DMS153 treated with DMSO at 0.1 percent for 48 hours (cell line): ENCODE measurements at regions not wholly inside any gene's neighbourhood (a gene's known extent, or its start where the extent isn't known, plus 50 kb on each side); places are given as distances from the start of the nearest gene placed in this dataset.
A peak's percentile ranks its signal among the peaks of the same experiment; 100 is the strongest.

Experiments
- DNase-seq: peaks from one replicate; lab custom pipeline; 2025; ENCODE audit not compliant: unreplicated experiment; lab: John Stamatoyannopoulos, UW

- DNase-seq = no peak
Observed at GRCh38 chr21:38654580-38654979, 151.1 kb upstream of the ETS2 start.

GRCh38 chr21:38658511-38658910 lies 147.2 kb upstream of the ETS2 start:
- no peak for DNase-seq

GRCh38 chr21:38659936-38660332 lies 145.8 kb upstream of the ETS2 start:
- DNase-seq = no peak

GRCh38 chr21:38660333-38661196 lies 145.2 kb upstream of the ETS2 start:
- no peak for DNase-seq

GRCh38 chr21:38661197-38661871 lies 144.4 kb upstream of the ETS2 start:
- DNase-seq = no peak

- DNase-seq = no peak
Observed at GRCh38 chr21:38661889-38662568, 143.7 kb upstream of the ETS2 start.

- no peak for DNase-seq
Observed at GRCh38 chr21:38663282-38663681, 142.4 kb upstream of the ETS2 start.

GRCh38 chr21:38664315-38664714 lies 141.4 kb upstream of the ETS2 start:
- DNase-seq = no peak

- DNase-seq = no peak
Observed at GRCh38 chr21:38664841-38665240, 140.9 kb upstream of the ETS2 start.

GRCh38 chr21:38667291-38667870 lies 138.3 kb upstream of the ETS2 start:
- DNase-seq = no peak

- DNase-seq = no peak
Observed at GRCh38 chr21:38668067-38668466, 137.7 kb upstream of the ETS2 start.

GRCh38 chr21:38668541-38668940 lies 137.2 kb upstream of the ETS2 start:
- no peak for DNase-seq

- peak; percentile 12 for DNase-seq
Observed at GRCh38 chr21:38669186-38669585, 136.5 kb upstream of the ETS2 start.

GRCh38 chr21:38670861-38671260 lies 134.9 kb upstream of the ETS2 start:
- no peak for DNase-seq

- DNase-seq = no peak
Observed at GRCh38 chr21:38671773-38672172, 134.0 kb upstream of the ETS2 start.

- no peak for DNase-seq
Observed at GRCh38 chr21:38675182-38675824, 130.4 kb upstream of the ETS2 start.

- no peak for DNase-seq
Observed at GRCh38 chr21:38678827-38679226, 126.9 kb upstream of the ETS2 start.

- DNase-seq = no peak
Observed at GRCh38 chr21:38679534-38679933, 126.2 kb upstream of the ETS2 start.

GRCh38 chr21:38680401-38680800 lies 125.3 kb upstream of the ETS2 start:
- DNase-seq = no peak

- no peak for DNase-seq
Observed at GRCh38 chr21:38683222-38683621, 122.5 kb upstream of the ETS2 start.

GRCh38 chr21:38688068-38688467 lies 117.7 kb upstream of the ETS2 start:
- DNase-seq = peak; percentile 85
